ENCODE measurements at regions not wholly inside any gene's neighbourhood (a gene's known extent, or its start where the extent isn't known, plus 50 kb on each side); places are given as distances from the start of the nearest gene placed in this dataset.

DNA sequence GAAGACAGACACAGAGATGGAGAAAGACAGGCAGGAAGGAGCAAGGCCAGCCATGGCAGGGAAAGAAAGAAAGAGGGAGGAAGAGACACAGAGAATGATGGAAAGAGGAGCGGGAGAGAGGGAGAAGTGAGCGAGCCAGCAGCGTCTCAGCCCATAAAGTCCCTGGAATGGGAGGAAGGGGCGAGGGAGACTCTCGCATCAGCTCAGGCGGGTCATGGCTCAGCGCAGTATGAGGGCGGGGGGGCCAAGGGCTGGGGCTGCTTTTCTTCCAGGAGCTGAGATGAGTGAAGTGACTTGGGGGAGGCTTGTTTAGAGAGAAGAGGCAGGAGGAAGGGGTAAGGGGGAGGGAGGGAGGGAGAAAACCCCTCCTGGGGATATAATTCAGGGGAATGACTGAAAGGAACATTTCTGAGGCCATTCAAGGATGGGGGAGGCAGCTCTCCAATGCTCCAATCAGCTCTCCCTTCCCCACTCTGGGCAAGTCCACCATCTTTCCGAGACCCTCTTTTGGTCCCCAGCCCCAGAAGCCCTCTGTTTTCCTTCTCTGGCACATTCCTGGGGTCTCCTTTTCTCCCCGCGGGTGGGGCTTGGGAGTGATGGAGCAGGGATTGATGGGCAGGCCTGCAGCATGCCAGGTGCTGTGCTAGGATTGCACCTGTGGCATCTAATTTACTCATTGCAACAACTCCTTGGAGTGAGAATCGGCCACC lies 87.9 kb downstream of the HIF1AN start:
- Histone ChIP-seq H3K4me2 (ENCODE audit: insufficient read depth, low read length) (no peak overlapping the region), H3K9me1 (replicated peaks; ENCODE audit: control insufficient read depth, extremely low read depth, insufficient read depth, low read length) (no peaks in the 10 kb centered on the region), H3K27me3 (ENCODE audit: control insufficient read depth in 2 of 2, insufficient read depth in 2 of 2, low read length in 2 of 2) (peaks cover 39 to 45% of the 10 kb centered on the region in 2 experiments), H3K36me3 (ENCODE audit: control insufficient read depth in 2 of 2, extremely low read depth in 1 of 2, insufficient read depth in 2 of 2, low read length in 2 of 2) (no peaks in the 10 kb centered on the region), H3K9me3 (replicated peaks; ENCODE audit: control insufficient read depth, insufficient read depth, low read length) (no peaks in the 10 kb centered on the region), H3K4me1 (ENCODE audit: control insufficient read depth, extremely low read depth, insufficient read depth, low read length) (no peaks in the 10 kb centered on the region), H3K27ac (ENCODE audit: insufficient read depth, low read depth, low read length) (no peak overlapping the region), H3K4me3 (replicated peaks in 1 of 3; ENCODE audit: insufficient read depth in 1 of 3, low read depth in 1 of 3, low read length in 3 of 3) (no peak overlapping the region), H3K9ac (replicated peaks; ENCODE audit: extremely low read depth, insufficient read depth, low read length) (no peak overlapping the region), H3K79me2 (ENCODE audit: control insufficient read depth, insufficient read depth, low read length) (no peaks in the 10 kb centered on the region), H4K20me1 (replicated peaks; ENCODE audit: control insufficient read depth, extremely low read depth, insufficient read depth, low read length) (no peaks in the 10 kb centered on the region), H2AFZ (ENCODE audit: low read depth, low read length) (no peak overlapping the region)
- POLR2A ChIA-PET, result no interaction called here
- intact Hi-C loops (cut with micrococcal nuclease) (no loop called here), dilution Hi-C loops (cut with MboI; ENCODE audit: extremely low pct_ligation_motif_present, low sequenced_read_pairs) (no loop called here)
- TF ChIP-seq EZH2 (IDR thresholded peaks at IDR 0.05; ENCODE audit: borderline replicate concordance, low read depth, low read length, severe bottlenecking) (no peak), POLR2AphosphoS5 (IDR thresholded peaks at IDR 0.05; ENCODE audit: insufficient read depth, low read depth, low read length) (no peak), FOS (IDR thresholded peaks at IDR 0.05; ENCODE audit: borderline replicate concordance, insufficient read depth, low read length) (no peak), POLR2A (IDR thresholded peaks at IDR 0.05; ENCODE audit: low read depth, low read length) (no peak), GATA2 (IDR thresholded peaks at IDR 0.05; ENCODE audit: insufficient read depth, insufficient read length, low read depth, low read length) (no peak), JUN (IDR thresholded peaks at IDR 0.05; ENCODE audit: borderline replicate concordance, insufficient read depth, insufficient read length, low read depth) (no peak), MYC (IDR thresholded peaks at IDR 0.05; ENCODE audit: low read depth, low read length) (no peak)
- TF ChIP-seq, protein P1, sequence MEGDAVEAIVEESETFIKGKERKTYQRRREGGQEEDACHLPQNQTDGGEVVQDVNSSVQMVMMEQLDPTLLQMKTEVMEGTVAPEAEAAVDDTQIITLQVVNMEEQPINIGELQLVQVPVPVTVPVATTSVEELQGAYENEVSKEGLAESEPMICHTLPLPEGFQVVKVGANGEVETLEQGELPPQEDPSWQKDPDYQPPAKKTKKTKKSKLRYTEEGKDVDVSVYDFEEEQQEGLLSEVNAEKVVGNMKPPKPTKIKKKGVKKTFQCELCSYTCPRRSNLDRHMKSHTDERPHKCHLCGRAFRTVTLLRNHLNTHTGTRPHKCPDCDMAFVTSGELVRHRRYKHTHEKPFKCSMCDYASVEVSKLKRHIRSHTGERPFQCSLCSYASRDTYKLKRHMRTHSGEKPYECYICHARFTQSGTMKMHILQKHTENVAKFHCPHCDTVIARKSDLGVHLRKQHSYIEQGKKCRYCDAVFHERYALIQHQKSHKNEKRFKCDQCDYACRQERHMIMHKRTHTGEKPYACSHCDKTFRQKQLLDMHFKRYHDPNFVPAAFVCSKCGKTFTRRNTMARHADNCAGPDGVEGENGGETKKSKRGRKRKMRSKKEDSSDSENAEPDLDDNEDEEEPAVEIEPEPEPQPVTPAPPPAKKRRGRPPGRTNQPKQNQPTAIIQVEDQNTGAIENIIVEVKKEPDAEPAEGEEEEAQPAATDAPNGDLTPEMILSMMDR (IDR thresholded peaks at IDR 0.05; ENCODE audit: extremely low read depth in 1 of 2, insufficient read depth in 1 of 2, low read depth in 1 of 2, low read length in 2 of 2), result no peak
- TF ChIP-seq, protein P2, sequence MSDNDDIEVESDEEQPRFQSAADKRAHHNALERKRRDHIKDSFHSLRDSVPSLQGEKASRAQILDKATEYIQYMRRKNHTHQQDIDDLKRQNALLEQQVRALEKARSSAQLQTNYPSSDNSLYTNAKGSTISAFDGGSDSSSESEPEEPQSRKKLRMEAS (IDR thresholded peaks at IDR 0.05; ENCODE audit: insufficient read depth, insufficient read length), result no peak
- BruUV-seq (replicated peaks), result no TSS peak
- DNase-seq (ENCODE audit: low read depth, low spot score), result no peak
- CTCF ChIA-PET, result interaction anchor here (1.1 kb wide), 1 partner anchor 19 kb away, joined by 3 read pairs; no protein-coding TSS in a partner anchor
- FAIRE-seq, result no peak

Measured in endothelial cell of umbilical vein (primary cell).